Adrenal gland (tissue), 5 donors: ENCODE measurements at regions not wholly inside any gene's neighbourhood (a gene's known extent, or its start where the extent isn't known, plus 50 kb on each side); places are given as distances from the start of the nearest gene placed in this dataset.

Source experiments
- POLR2A ChIP-seq, 2 donors: fragments of 450-650 bp; IDR thresholded peaks; one replicate each; pipeline ENCODE4 v1.6.1; 2017; ENCODE audit warnings: antibody characterized with exemption in 2 of 2, mild to moderate bottlenecking in 2 of 2, moderate library complexity in 1 of 2
- TF ChIP-seq, protein P1 (sequence below), 6 experiments: fragments of 450-650 bp in 4 of 6; fragments of 200-600 bp in 2 of 6; sonication (generic) in 1 of 6; IDR thresholded peaks; 1 replicate in 5 of 6; 2 replicates in 1 of 6; pipeline versions ENCODE4 v1.5.1 to v1.8.0; 2016 to 2021; ENCODE audit warnings: antibody characterized with exemption in 6 of 6, mild to moderate bottlenecking in 2 of 6, moderate library complexity in 1 of 6
- donor health status: DM: no; HTN: no; CAD: no.

GRCh38 chr17:79478051-79478461 lies 132.8 kb downstream of the RBFOX3 start:
- TF ChIP-seq, protein P1, sequence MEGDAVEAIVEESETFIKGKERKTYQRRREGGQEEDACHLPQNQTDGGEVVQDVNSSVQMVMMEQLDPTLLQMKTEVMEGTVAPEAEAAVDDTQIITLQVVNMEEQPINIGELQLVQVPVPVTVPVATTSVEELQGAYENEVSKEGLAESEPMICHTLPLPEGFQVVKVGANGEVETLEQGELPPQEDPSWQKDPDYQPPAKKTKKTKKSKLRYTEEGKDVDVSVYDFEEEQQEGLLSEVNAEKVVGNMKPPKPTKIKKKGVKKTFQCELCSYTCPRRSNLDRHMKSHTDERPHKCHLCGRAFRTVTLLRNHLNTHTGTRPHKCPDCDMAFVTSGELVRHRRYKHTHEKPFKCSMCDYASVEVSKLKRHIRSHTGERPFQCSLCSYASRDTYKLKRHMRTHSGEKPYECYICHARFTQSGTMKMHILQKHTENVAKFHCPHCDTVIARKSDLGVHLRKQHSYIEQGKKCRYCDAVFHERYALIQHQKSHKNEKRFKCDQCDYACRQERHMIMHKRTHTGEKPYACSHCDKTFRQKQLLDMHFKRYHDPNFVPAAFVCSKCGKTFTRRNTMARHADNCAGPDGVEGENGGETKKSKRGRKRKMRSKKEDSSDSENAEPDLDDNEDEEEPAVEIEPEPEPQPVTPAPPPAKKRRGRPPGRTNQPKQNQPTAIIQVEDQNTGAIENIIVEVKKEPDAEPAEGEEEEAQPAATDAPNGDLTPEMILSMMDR (IDR thresholded peaks at IDR 0.05): no peak
- no peak for TF ChIP-seq POLR2A (IDR thresholded peaks at IDR 0.05)
